Tibial artery (tissue), 4 donors: ENCODE measurements at regions not wholly inside any gene's neighbourhood (a gene's known extent, or its start where the extent isn't known, plus 50 kb on each side); places are given as distances from the start of the nearest gene placed in this dataset.
"Not testable (repeated sequence)": the region's sequence is repeated elsewhere in the genome, so short reads cannot be mapped to it uniquely, and the experiment has no call there.

Source experiments
- DNase-seq, 2 donors: peaks; one replicate each; pipeline ENCODE4 v3.0.0-alpha.2; 2019
- H3K27ac ChIP-seq, 2 donors: fragments of 200-600 bp; sonication (generic) in 1 of 2; 1 replicate in 1 of 2; 2 replicates in 1 of 2; pipeline ENCODE4 v1.5.1; 2018 to 2019; ENCODE audit warnings: mild to moderate bottlenecking in 1 of 2
- H3K27me3 ChIP-seq, 2 donors: fragments of 200-600 bp; sonication (generic) in 1 of 2; one replicate each; pipeline versions ENCODE4 v1.5.1 to v1.6.0; 2016 to 2019
- H3K36me3 ChIP-seq, 3 donors: fragments of 200-600 bp; sonication (generic) in 2 of 3; one replicate each; pipeline ENCODE4 v1.5.1; 2016 to 2019; ENCODE audit warnings: mild to moderate bottlenecking in 2 of 3
- H3K4me1 ChIP-seq, 4 donors: fragments of 200-600 bp; sonication (generic) in 2 of 4; 1 replicate in 3 of 4; 2 replicates in 1 of 4; pipeline ENCODE4 v1.5.1; 2016 to 2019
- H3K4me3 ChIP-seq, 2 donors: fragments of 200-600 bp; sonication (generic) in 1 of 2; 1 replicate in 1 of 2; 2 replicates in 1 of 2; pipeline ENCODE4 v1.5.1; 2018 to 2019; ENCODE audit warnings: mild to moderate bottlenecking in 2 of 2
- H3K9me3 ChIP-seq, 3 donors: fragments of 200-600 bp; sonication (generic) in 1 of 3; one replicate each; pipeline ENCODE4 v1.5.1; 2016 to 2019
- CTCF ChIP-seq, 2 experiments: fragments of 200-600 bp in 1 of 2; fragments of 450-650 bp in 1 of 2; IDR thresholded peaks; one replicate each; pipeline ENCODE4 v1.5.1; 2017 to 2019; ENCODE audit warnings: antibody characterized with exemption in 2 of 2, mild to moderate bottlenecking in 1 of 2, moderate library complexity in 1 of 2
- intact Hi-C: fragments of 100-400 bp; cut with DNase I; formaldehyde crosslinking; loops from one replicate; pipeline ENCODE4 v1.15.0; 2023; ENCODE audit warnings: low total_unique reads

- Histone ChIP-seq H3K27ac (no peak overlapping the region), H3K4me1 (no peaks in the 10 kb centered on the region), H3K36me3 (no peaks in the 10 kb centered on the region), H3K9me3 (no peaks in the 10 kb centered on the region), H3K27me3 (no peaks in the 10 kb centered on the region), H3K4me3 (no peak overlapping the region)
- no peak for DNase-seq
- TF ChIP-seq CTCF (IDR thresholded peaks at IDR 0.05): no peak
- intact Hi-C loops: no loop called here
Measured at GRCh38 chr2:75852639-75853038, 141.9 kb upstream of the GCFC2 start.

- no peak for DNase-seq
- no peak for TF ChIP-seq CTCF (IDR thresholded peaks at IDR 0.05)
- no peaks in the 10 kb centered on the region for H3K27me3 ChIP-seq
- no peak overlapping the region for H3K4me3 ChIP-seq
- H3K36me3 ChIP-seq: no peaks in the 10 kb centered on the region
- H3K4me1 ChIP-seq: no peaks in the 10 kb centered on the region
- no peaks in the 10 kb centered on the region for H3K9me3 ChIP-seq
- intact Hi-C loops: no loop called here
- no peak overlapping the region for H3K27ac ChIP-seq
Measured at GRCh38 chr2:75846683-75847190, 136.0 kb upstream of the GCFC2 start.

- intact Hi-C loops: no loop called here
- TF ChIP-seq CTCF (IDR thresholded peaks at IDR 0.05): no peak
- no peaks in the 10 kb centered on the region for H3K9me3 ChIP-seq
Measured at GRCh38 chr2:75844651-75845050, 133.9 kb upstream of the GCFC2 start.

GRCh38 chr2:75834588-75834987 lies 123.9 kb upstream of the GCFC2 start:
- H3K4me1 ChIP-seq, intact Hi-C loops, H3K27ac ChIP-seq, H3K36me3 ChIP-seq, DNase-seq, H3K4me3 ChIP-seq, H3K9me3 ChIP-seq, H3K27me3 ChIP-seq: not testable (repeated sequence)

More at GRCh38 chr2:75844651-75845050, 133.9 kb upstream of the GCFC2 start:
- H3K27me3 ChIP-seq: no peaks in the 10 kb centered on the region
- H3K27ac ChIP-seq: no peak overlapping the region
- no peak for DNase-seq
- no peaks in the 10 kb centered on the region for H3K36me3 ChIP-seq
- H3K4me3 ChIP-seq: no peak overlapping the region
- H3K4me1 ChIP-seq: no peaks in the 10 kb centered on the region

- H3K27ac ChIP-seq: no peak overlapping the region
Measured at GRCh38 chr2:75833386-75833785, 122.7 kb upstream of the GCFC2 start.

GRCh38 chr2:75828826-75829225 lies 118.1 kb upstream of the GCFC2 start:
- no peak for TF ChIP-seq CTCF (IDR thresholded peaks at IDR 0.05)
- H3K9me3 ChIP-seq: peaks cover 0 to 4% (median 0%) of the 10 kb centered on the region in 3 donors

More at GRCh38 chr2:75833386-75833785, 122.7 kb upstream of the GCFC2 start:
- DNase-seq: no peak
- TF ChIP-seq CTCF (IDR thresholded peaks at IDR 0.05): no peak
- H3K27me3 ChIP-seq: no peaks in the 10 kb centered on the region
- H3K9me3 ChIP-seq: peaks cover 0 to 4% (median 0%) of the 10 kb centered on the region in 3 donors
- H3K4me1 ChIP-seq: no peaks in the 10 kb centered on the region
- intact Hi-C loops: no loop called here
- no peaks in the 10 kb centered on the region for H3K36me3 ChIP-seq
- H3K4me3 ChIP-seq: no peak overlapping the region

GRCh38 chr2:75823515-75823914 lies 112.8 kb upstream of the GCFC2 start:
- H3K27me3 ChIP-seq, H3K9me3 ChIP-seq, DNase-seq, H3K4me3 ChIP-seq, intact Hi-C loops, H3K36me3 ChIP-seq, H3K27ac ChIP-seq, H3K4me1 ChIP-seq: not testable (repeated sequence)

More at GRCh38 chr2:75828826-75829225, 118.1 kb upstream of the GCFC2 start:
- H3K27me3 ChIP-seq: no peaks in the 10 kb centered on the region
- no peak overlapping the region for H3K4me3 ChIP-seq
- intact Hi-C loops: no loop called here
- no peak overlapping the region for H3K27ac ChIP-seq
- H3K36me3 ChIP-seq: no peaks in the 10 kb centered on the region
- no peak for DNase-seq
- no peaks in the 10 kb centered on the region for H3K4me1 ChIP-seq
